NOMO-1 treated with DMSO at 0.1 percent for 48 hours (cell line): ENCODE measurements at regions not wholly inside any gene's neighbourhood (a gene's known extent, or its start where the extent isn't known, plus 50 kb on each side); places are given as distances from the start of the nearest gene placed in this dataset.

Experiments used
- DNase-seq: peaks from one replicate; lab custom pipeline; 2025; ENCODE audit not compliant: unreplicated experiment; lab: John Stamatoyannopoulos, UW

- DNase-seq, result no peak
Observed at GRCh38 chr3:102599819-102600576, 165.2 kb downstream of the ZPLD1 start.

GRCh38 chr3:102605153-102605552 is 170.3 kb downstream of the ZPLD1 start:
- DNase-seq, result no peak

- DNase-seq, result no peak
Observed at GRCh38 chr3:102608875-102609274, 174.1 kb downstream of the ZPLD1 start.

GRCh38 chr3:102614021-102614569 is 179.3 kb downstream of the ZPLD1 start:
- DNase-seq, result no peak

- DNase-seq, result no peak
Observed at GRCh38 chr3:102614585-102614984, 179.8 kb downstream of the ZPLD1 start.

GRCh38 chr3:102617381-102617780 is 182.6 kb downstream of the ZPLD1 start:
- no peak for DNase-seq

- DNase-seq, result peak; percentile 70
Observed at GRCh38 chr3:102619361-102619760, 184.5 kb downstream of the ZPLD1 start.

- no peak for DNase-seq
Observed at GRCh38 chr3:102629943-102630342, 195.1 kb downstream of the ZPLD1 start.

- no peak for DNase-seq
Observed at GRCh38 chr3:102630531-102630930, 195.7 kb downstream of the ZPLD1 start.

- DNase-seq, result no peak
Observed at GRCh38 chr3:102643546-102643945, 208.7 kb downstream of the ZPLD1 start.

- no peak for DNase-seq
Observed at GRCh38 chr3:102646557-102646956, 211.7 kb downstream of the ZPLD1 start.

GRCh38 chr3:102660653-102661052 is 225.8 kb downstream of the ZPLD1 start:
- no peak for DNase-seq

- DNase-seq, result no peak
Observed at GRCh38 chr3:102661707-102662497, 227.1 kb downstream of the ZPLD1 start.

- no peak for DNase-seq
Observed at GRCh38 chr3:102662498-102662772, 227.6 kb downstream of the ZPLD1 start.

- no peak for DNase-seq
Observed at GRCh38 chr3:102664126-102664525, 229.3 kb downstream of the ZPLD1 start.

GRCh38 chr3:102665183-102665582 is 230.4 kb downstream of the ZPLD1 start:
- no peak for DNase-seq

- no peak for DNase-seq
Observed at GRCh38 chr3:102668247-102668646, 233.4 kb downstream of the ZPLD1 start.

GRCh38 chr3:102670986-102671385 is 236.2 kb downstream of the ZPLD1 start:
- DNase-seq, result no peak

GRCh38 chr3:102672305-102672704 is 237.5 kb downstream of the ZPLD1 start:
- no peak for DNase-seq

GRCh38 chr3:102673271-102674115 is 238.7 kb downstream of the ZPLD1 start:
- DNase-seq, result peak; percentile 28

GRCh38 chr3:102674284-102674683 is 239.5 kb downstream of the ZPLD1 start:
- no peak for DNase-seq
